ENCODE measurements at regions not wholly inside any gene's neighbourhood (a gene's known extent, or its start where the extent isn't known, plus 50 kb on each side); places are given as distances from the start of the nearest gene placed in this dataset.

DNA sequence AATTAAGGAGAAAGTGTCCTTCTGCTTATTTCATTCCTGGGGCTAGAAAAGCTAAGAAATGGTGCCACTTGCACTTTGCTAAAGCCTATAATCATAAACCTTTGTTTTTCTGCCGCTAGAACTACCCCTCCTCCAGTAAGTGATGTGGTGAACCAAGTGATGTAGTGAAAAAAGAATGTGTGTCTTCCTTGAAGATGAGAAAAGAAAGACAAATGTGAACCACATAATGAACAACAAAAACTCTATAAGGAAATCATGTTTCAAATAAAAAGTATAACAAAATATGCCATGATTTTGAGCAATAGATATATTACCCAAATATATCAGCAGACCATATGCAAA, 179.0 kb upstream of the SGCD start:
- Histone ChIP-seq H3K9ac (replicated peaks in 1 of 4; ENCODE audit: extremely low read depth in 1 of 4, low read depth in 3 of 4, low read length in 3 of 4) (no peak overlapping the region), H3K79me1 (ENCODE audit: low read depth, low read length) (no peaks in the 10 kb centered on the region), H3K27me3 (replicated peaks in 1 of 4; ENCODE audit: control insufficient read depth in 3 of 4, extremely low read depth in 1 of 4, insufficient read depth in 3 of 4, low read length in 3 of 4) (no peaks in the 10 kb centered on the region), H3K36me3 (ENCODE audit: control insufficient read depth in 2 of 4, insufficient read depth in 4 of 4, low read length in 3 of 4) (no peaks in the 10 kb centered on the region), H3K56ac (replicated peaks; ENCODE audit: insufficient read length, low read depth, low read length) (no peak overlapping the region), H4K20me1 (replicated peaks in 1 of 2; ENCODE audit: control insufficient read depth in 1 of 2, insufficient read depth in 2 of 2, low read length in 2 of 2) (no peaks in the 10 kb centered on the region), H2BK20ac (ENCODE audit: low read length) (no peak overlapping the region), H4K8ac (ENCODE audit: extremely low read depth, insufficient read depth, low read length) (no peak overlapping the region), H3K18ac (ENCODE audit: extremely low read depth, low read length) (no peak overlapping the region), H3K4me2 (ENCODE audit: insufficient read depth in 1 of 2, low read depth in 2 of 2, low read length in 2 of 2) (no peak overlapping the region), H2BK5ac (ENCODE audit: low read depth, low read length) (no peak overlapping the region), H3K27ac (ENCODE audit: low read depth, low read length) (no peak overlapping the region), H2BK120ac (replicated peaks; ENCODE audit: low read depth, low read length) (no peak overlapping the region), H3K9me3 (ENCODE audit: insufficient read depth in 2 of 2, low read depth in 1 of 2, low read length in 1 of 2) (peaks cover 5 to 6% of the 10 kb centered on the region in 2 experiments; a peak in 3 of 4 replicates), H2BK12ac (ENCODE audit: low read depth, low read length) (no peak overlapping the region), H3K14ac (ENCODE audit: insufficient read length) (no peak overlapping the region), H3K4ac (replicated peaks; ENCODE audit: insufficient read length, low read depth, low read length) (no peak overlapping the region), H3K4me3 (ENCODE audit: extremely low read depth in 1 of 4, insufficient read depth in 2 of 4, low read depth in 3 of 4, low read length in 4 of 4) (no peak overlapping the region), H2AFZ (ENCODE audit: low read length) (no peak overlapping the region), H4K5ac (ENCODE audit: insufficient read length, low read depth, low read length) (no peak overlapping the region), H4K91ac (replicated peaks; ENCODE audit: insufficient read length, low read length) (no peak overlapping the region), H2AK5ac (ENCODE audit: low read depth, low read length) (no peak overlapping the region), H3K23me2 (ENCODE audit: low read depth, low read length) (no peaks in the 10 kb centered on the region), H3K79me2 (ENCODE audit: control insufficient read depth in 1 of 2, insufficient read depth in 2 of 2, low read length in 2 of 2) (no peaks in the 10 kb centered on the region), H2BK15ac (ENCODE audit: low read length) (no peak overlapping the region), H3K4me1 (replicated peaks in 1 of 4; ENCODE audit: control insufficient read depth in 3 of 4, insufficient read depth in 4 of 4, low read length in 3 of 4) (no peaks in the 10 kb centered on the region; a peak in 1 of 7 replicates), H3K23ac (ENCODE audit: insufficient read length) (no peak overlapping the region)
- WGBS, 2 experiments (ENCODE audit: extremely low coverage in 1 of 2, insufficient coverage in 1 of 2, insufficient read length in 1 of 2, insufficient replicate concordance in 2 of 2, low coverage in 1 of 2, low lambda C conversion rate in 2 of 2, missing lambda C conversion rate in 1 of 2) = 90% methylated on average over 1 of the region's 1 CpG; no CpG with 5 or more reads in 1 of the 2 experiments
- DNase-seq (ENCODE audit: low read depth in 1 of 2, low spot score in 2 of 2) (no peak), FAIRE-seq (no peak)
- ChIA-PET CTCF (ENCODE audit: partially characterized antibody) (no interaction called here), POLR2A (ENCODE audit: partially characterized antibody) (no interaction called here)
- TF ChIP-seq SP2 (IDR thresholded peaks at IDR 0.05; ENCODE audit: low read length) (no peak), NRF1 (IDR thresholded peaks at IDR 0.05; ENCODE audit: low read depth, low read length) (no peak), EGR1 (IDR thresholded peaks at IDR 0.05; ENCODE audit: borderline replicate concordance, low read depth, low read length) (no peak), TAF7 (optimal IDR thresholded peaks at IDR 0.05; ENCODE audit: borderline replicate concordance, low read depth, low read length) (no peak), BRCA1 (IDR thresholded peaks at IDR 0.05; ENCODE audit: low read depth, low read length) (no peak)

Data from H1 (cell line).